Stomach smooth muscle (tissue), 2 donors: ENCODE measurements at regions not wholly inside any gene's neighbourhood (a gene's known extent, or its start where the extent isn't known, plus 50 kb on each side); places are given as distances from the start of the nearest gene placed in this dataset.

Source experiments
- H3K27ac ChIP-seq: one replicate; pipeline ENCODE4 v1.7.0; 2013; ENCODE audit warnings: mild to moderate bottlenecking, low read length, inconsistent platforms
- H3K27me3 ChIP-seq, 2 donors: one replicate each; pipeline ENCODE4 v1.7.0; 2013; ENCODE audit warnings: low read length in 2 of 2; ENCODE audit not compliant: insufficient read depth in 2 of 2, control insufficient read depth in 1 of 2
- H3K36me3 ChIP-seq, 2 donors: one replicate each; pipeline ENCODE4 v1.7.0; 2013; ENCODE audit warnings: low read length in 2 of 2; ENCODE audit not compliant: control insufficient read depth in 2 of 2, insufficient read depth in 2 of 2
- H3K4me1 ChIP-seq: one replicate; pipeline ENCODE4 v1.7.0; 2013; ENCODE audit warnings: low read length; ENCODE audit not compliant: control insufficient read depth, insufficient read depth
- H3K4me3 ChIP-seq, 2 donors: one replicate each; pipeline ENCODE4 v1.7.0; 2013; ENCODE audit warnings: low read length in 2 of 2
- H3K9ac ChIP-seq, 2 donors: one replicate each; pipeline ENCODE4 v1.7.0; 2013; ENCODE audit warnings: low read length in 2 of 2, mild to moderate bottlenecking in 1 of 2
- H3K9me3 ChIP-seq, 2 donors: one replicate each; pipeline ENCODE4 v1.7.0; 2013; ENCODE audit warnings: low read length in 2 of 2; ENCODE audit not compliant: control insufficient read depth in 2 of 2
- donor health status: healthy.
- donor health status: Pancreatic carcinoma.

DNA sequence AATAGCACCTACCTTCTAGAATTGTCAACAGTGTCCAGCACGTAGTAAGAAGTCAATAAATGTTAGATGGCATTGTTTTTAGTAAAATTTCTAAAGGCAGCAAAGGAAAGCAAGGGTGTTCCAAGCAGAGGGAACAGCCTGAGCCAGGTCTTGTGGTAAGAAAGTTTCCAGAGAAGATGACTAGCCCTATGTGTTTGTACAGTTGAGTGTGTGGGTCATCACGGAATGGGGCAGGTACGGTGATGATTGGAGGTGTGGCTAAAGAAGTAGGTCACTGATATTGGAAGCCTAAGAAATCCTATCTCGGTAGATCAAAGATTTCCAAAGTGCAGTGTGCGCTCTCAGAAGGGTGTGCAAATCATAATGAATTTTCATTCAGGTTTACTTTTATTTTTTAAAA is 94.2 kb upstream of the BCL6 start:
- no peaks in the 10 kb centered on the region for H3K4me1 ChIP-seq
- no peaks in the 10 kb centered on the region for H3K27me3 ChIP-seq
- no peak overlapping the region for H3K4me3 ChIP-seq
- no peak overlapping the region for H3K9ac ChIP-seq
- no peaks in the 10 kb centered on the region for H3K36me3 ChIP-seq
- peaks cover 0 to 3% of the 10 kb centered on the region in 2 donors for H3K9me3 ChIP-seq
- H3K27ac ChIP-seq: no peak overlapping the region

DNA sequence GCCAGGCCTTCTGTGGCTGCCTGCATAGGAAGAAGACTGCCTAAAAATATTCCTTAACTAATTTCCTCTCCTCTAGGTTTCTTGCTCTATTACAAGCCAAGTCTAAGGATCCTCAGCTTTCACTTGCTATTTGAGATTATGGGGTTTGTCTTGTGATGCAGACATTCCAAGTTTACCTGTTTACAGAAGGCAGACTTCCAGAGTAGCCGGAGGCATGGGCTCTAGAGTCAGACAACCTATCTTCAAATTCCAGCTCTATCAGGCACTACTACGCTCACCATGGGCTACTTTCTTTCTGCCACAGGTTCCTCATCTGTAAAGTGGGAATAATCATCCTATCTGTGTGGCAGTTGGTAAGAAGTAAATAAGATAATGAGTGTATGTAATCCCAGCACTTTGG is 95.6 kb upstream of the BCL6 start:
- H3K27me3 ChIP-seq: no peaks in the 10 kb centered on the region
- H3K9me3 ChIP-seq: no peaks in the 10 kb centered on the region
- H3K27ac ChIP-seq: no peak overlapping the region
- no peak overlapping the region for H3K9ac ChIP-seq
- H3K4me3 ChIP-seq: no peak overlapping the region
- H3K4me1 ChIP-seq: no peaks in the 10 kb centered on the region
- no peaks in the 10 kb centered on the region for H3K36me3 ChIP-seq

DNA sequence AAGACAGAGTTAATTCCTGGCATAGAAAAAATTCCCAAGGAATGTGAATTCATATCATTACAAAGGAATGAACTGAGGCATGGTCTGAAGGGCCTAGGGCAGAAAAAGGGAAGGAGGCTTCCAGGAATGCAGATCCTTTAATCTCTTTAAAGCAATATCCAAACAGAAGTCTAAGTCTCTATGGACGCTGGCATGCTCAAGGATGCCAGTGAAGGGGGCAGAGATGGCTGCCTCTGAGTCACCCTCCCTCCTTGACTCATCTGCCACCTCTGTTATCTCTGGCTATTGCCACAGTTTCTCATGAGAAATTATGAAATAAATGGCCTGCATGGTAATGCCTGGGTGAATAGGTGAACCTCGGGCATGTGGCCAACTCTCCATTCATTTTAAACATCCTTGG is 96.3 kb upstream of the BCL6 start:
- H3K36me3 ChIP-seq: no peaks in the 10 kb centered on the region
- no peaks in the 10 kb centered on the region for H3K9me3 ChIP-seq
- H3K4me1 ChIP-seq: no peaks in the 10 kb centered on the region
- no peak overlapping the region for H3K27ac ChIP-seq
- no peak overlapping the region for H3K9ac ChIP-seq
- no peak overlapping the region for H3K4me3 ChIP-seq
- H3K27me3 ChIP-seq: no peaks in the 10 kb centered on the region

DNA sequence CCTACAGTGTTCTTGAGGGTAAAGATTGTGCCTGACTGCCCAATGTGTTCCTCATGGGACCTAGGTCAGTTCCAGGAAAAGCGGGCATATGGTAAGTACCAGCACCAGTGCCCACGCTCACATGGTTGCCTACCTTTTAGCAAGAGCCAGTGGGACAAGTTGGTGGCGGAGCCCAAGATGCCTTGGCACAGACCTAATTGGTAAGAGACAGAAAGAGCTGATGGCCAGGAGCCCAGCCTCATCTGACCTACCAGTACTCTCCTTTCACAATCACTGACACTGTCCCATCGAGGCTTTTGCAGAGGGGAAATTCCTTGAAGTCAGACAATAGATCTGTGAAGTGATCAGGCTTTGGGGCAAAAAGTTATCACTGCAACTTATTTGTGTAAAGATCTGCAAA is 98.4 kb upstream of the BCL6 start:
- no peaks in the 10 kb centered on the region for H3K36me3 ChIP-seq
- H3K9ac ChIP-seq: no peak overlapping the region
- H3K4me3 ChIP-seq: no peak overlapping the region
- H3K4me1 ChIP-seq: no peaks in the 10 kb centered on the region
- no peaks in the 10 kb centered on the region for H3K9me3 ChIP-seq
- no peak overlapping the region for H3K27ac ChIP-seq
- H3K27me3 ChIP-seq: no peaks in the 10 kb centered on the region

DNA sequence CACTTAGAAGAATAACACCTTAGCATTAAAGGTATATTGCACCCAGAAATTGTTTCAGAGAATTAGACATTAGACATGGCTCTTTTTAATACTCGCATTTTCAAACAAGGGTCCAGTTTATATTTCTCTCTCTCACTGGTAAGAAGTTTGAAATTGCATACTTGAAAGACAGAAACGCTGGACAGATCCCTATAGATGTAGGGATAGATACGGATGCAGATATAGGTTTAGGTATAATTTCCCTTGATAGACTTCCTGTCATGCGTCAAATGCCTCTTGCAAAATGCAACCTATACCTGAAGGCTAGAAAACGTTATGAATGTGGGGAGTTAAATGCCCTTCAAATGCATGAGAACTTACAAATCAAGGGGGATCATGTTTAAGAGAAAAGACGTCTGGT is 99.4 kb upstream of the BCL6 start:
- H3K27ac ChIP-seq: no peak overlapping the region
- H3K27me3 ChIP-seq: no peaks in the 10 kb centered on the region
- no peaks in the 10 kb centered on the region for H3K4me1 ChIP-seq
- H3K9ac ChIP-seq: no peak overlapping the region
- H3K9me3 ChIP-seq: no peaks in the 10 kb centered on the region
- no peaks in the 10 kb centered on the region for H3K36me3 ChIP-seq
- no peak overlapping the region for H3K4me3 ChIP-seq

DNA sequence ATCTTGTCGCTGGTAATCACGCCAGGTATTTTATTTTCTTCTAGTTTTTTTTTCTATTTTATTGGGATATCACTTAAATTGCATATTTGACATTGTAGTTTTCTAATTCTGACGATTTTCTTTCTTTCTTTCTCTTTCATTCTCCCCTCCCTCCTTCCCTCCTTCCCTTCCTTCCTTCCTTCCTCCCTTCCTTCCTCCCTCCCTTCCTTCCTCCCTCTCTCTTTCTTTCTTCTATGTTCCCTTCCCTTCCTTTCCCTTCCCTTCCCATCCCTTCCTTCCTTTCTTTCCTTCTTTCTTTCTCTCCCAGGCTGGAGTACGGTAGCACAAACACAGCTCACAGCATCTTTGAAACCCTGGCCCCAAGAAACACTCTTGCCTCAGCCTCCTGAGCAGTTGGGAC is 100.6 kb upstream of the BCL6 start:
- Histone ChIP-seq H3K27me3 (no peaks in the 10 kb centered on the region), H3K36me3 (no peaks in the 10 kb centered on the region), H3K9me3 (no peaks in the 10 kb centered on the region), H3K4me1 (no peaks in the 10 kb centered on the region), H3K27ac (no peak overlapping the region), H3K4me3 (no peak overlapping the region), H3K9ac (no peak overlapping the region)

DNA sequence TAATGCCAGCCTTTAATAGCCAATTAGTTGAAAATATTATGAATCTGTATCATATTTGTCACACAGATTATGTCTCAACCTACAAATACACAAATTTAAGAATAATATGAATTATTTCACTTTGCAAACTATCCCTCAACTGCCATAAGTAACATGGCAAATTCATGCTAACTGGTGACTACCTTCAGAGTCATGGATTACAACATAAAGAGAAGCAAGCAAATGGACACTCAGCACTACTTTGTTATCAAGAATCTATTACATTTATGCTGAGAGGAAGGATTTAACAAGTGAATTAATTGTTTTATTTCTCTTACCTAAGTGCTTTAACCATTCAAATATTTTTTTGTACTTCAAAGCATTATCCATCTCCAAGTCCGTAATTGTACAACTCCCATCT is 103.1 kb upstream of the BCL6 start:
- no peaks in the 10 kb centered on the region for H3K27me3 ChIP-seq
- no peaks in the 10 kb centered on the region for H3K36me3 ChIP-seq
- no peak overlapping the region for H3K4me3 ChIP-seq
- no peak overlapping the region for H3K27ac ChIP-seq
- peaks cover 3 to 4% of the 10 kb centered on the region in 2 donors for H3K9me3 ChIP-seq
- no peaks in the 10 kb centered on the region for H3K4me1 ChIP-seq
- H3K9ac ChIP-seq: no peak overlapping the region

DNA sequence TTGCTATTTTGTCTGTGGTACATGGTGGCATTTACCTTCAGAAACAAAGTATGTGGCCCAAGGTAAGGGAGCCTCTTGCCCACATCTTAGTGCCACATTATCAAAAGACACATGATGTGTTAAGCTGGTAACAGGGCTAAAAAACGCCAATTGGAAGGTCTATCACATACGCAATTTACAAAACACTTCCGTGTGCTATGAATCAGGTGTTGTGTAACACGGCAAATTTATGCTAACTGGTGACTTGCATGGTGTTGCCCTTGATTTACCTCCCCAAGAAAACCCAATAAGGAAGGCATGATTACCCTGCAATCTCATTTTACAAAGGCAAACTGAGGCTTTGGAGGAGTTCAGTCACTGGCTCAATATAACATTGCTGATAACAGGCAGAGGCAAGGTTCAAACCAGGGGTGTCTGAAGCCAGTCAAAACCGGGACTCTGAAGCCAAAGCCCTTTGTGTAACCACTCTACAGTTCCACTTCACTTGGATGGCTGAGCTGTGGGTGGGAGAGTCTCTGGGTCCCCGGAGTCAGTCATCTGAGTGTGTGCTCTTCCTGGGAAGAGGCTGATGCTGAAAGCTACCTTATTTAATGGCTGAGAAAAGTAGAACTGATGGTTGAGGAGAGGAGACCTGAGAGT is 103.9 kb upstream of the BCL6 start:
- Histone ChIP-seq H3K4me3 (no peak overlapping the region), H3K27me3 (no peaks in the 10 kb centered on the region), H3K4me1 (no peaks in the 10 kb centered on the region), H3K27ac (no peak overlapping the region), H3K36me3 (no peaks in the 10 kb centered on the region), H3K9ac (no peak overlapping the region), H3K9me3 (peaks cover 3 to 4% of the 10 kb centered on the region in 2 donors)

DNA sequence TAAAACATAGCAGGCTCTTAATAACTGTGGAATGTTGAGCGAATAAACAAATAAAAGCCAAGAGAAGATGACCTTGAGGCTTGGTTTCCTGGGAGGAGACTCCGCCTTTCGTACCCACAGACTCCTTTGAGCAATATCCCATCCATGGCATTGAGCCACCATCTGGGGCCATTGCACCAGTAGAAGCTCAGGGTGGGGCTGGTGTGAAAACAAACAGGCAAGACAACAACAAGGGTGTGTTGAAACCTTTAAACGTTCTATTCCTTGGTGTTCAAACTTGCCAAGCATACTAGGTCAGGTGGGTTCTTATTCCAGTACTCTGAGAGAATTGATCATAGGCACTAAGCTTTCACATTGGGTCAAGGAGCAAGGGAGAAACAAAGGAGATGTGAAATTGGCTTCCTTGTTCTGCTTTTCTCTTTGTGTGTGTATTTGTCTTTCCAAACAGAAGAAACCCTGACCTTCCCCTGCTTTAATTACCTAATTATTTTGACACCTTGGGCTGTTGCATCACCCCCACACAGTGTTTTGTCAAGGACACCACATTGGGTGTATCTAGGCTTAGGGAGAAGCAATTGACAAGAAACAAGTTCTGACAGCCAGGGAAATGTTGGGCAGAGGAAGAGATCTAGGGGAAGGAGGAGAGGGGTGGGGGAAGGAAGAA is 105.1 kb upstream of the BCL6 start:
- Histone ChIP-seq H3K27me3 (no peaks in the 10 kb centered on the region), H3K27ac (no peak overlapping the region), H3K4me3 (no peak overlapping the region), H3K9me3 (peaks cover 3 to 4% of the 10 kb centered on the region in 2 donors), H3K36me3 (no peaks in the 10 kb centered on the region), H3K4me1 (no peaks in the 10 kb centered on the region), H3K9ac (no peak overlapping the region)

DNA sequence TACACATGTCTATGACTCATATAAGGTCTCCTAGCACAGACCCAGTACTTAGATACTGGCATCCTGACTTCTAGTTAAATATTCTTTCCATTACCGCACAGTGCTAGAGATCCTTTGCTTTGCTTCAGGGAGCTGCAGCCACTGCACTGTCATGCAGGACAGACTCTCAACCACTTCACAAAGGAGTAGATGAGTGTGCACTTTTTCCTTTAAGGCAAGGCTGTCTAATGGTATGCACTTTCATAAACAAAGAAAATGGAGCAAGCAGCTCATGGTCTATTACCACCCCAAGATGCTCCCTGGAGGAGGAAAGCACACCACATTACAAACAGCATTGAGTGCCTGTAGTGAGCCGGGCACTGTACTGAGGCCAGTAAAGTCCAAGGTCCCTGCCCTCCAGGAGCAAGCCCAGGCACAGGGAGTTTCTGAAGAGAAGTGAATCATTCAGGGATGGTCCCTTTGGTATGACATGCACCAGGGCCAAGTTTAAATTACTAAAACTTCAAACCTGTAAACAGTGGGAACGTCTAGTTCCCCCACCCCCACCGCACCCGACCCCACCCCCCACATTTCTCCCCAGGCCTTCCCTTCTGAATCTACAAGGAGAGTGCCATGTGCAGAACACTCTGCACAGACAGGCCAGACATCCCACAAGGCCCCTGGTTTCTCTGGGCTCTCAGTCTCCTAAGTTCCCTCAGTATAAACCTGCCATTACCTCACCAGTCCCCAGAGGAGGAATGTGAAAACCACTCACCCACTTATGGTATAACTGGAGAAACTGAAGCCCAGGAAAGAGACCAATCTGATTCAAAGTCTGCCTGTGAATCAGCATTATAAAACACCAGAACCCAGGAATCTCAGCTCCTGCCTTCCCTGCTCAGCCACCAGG is 107.8 kb upstream of the BCL6 start:
- Histone ChIP-seq H3K9ac (no peak overlapping the region), H3K4me3 (no peak overlapping the region), H3K27me3 (no peaks in the 10 kb centered on the region), H3K36me3 (no peaks in the 10 kb centered on the region), H3K27ac (no peak overlapping the region), H3K9me3 (peaks cover 3 to 4% of the 10 kb centered on the region in 2 donors), H3K4me1 (no peaks in the 10 kb centered on the region)
